ENCODE measurements at regions not wholly inside any gene's neighbourhood (a gene's known extent, or its start where the extent isn't known, plus 50 kb on each side); places are given as distances from the start of the nearest gene placed in this dataset.

- DNase-seq (no peak), ATAC-seq (no peak)
- Mint-ChIP-seq H3K27me3 (peaks cover 4 to 33% (median 14%) of the 10 kb centered on the region in 5 donors), H3K36me3 (peaks cover 0 to 2% (median 0%) of the 10 kb centered on the region in 3 donors), H3K4me3 (no peak overlapping the region), H3K4me1 (peaks cover 0 to 4% (median 0%) of the 10 kb centered on the region in 4 donors), H3K27ac (no peak overlapping the region), H3K9me3 (no peaks in the 10 kb centered on the region)
- POLR2A ChIA-PET = no interaction called here
Measured at GRCh38 chr11:134760299-134760698, 348.3 kb upstream of the B3GAT1 start.

GRCh38 chr11:134759855-134760254 lies 347.8 kb upstream of the B3GAT1 start:
- POLR2A ChIA-PET = no interaction called here
- no peak for DNase-seq
- Mint-ChIP-seq H3K9me3 (no peaks in the 10 kb centered on the region), H3K36me3 (peaks cover 0 to 2% (median 0%) of the 10 kb centered on the region in 3 donors), H3K4me3 (no peak overlapping the region), H3K27me3 (peaks cover 4 to 35% (median 15%) of the 10 kb centered on the region in 5 donors), H3K27ac (no peak overlapping the region), H3K4me1 (peaks cover 0 to 4% (median 0%) of the 10 kb centered on the region in 4 donors)
- no peak for ATAC-seq

- no peaks in the 10 kb centered on the region for H3K9me3 Mint-ChIP-seq
- H3K27ac Mint-ChIP-seq = no peak overlapping the region
- no peak for ATAC-seq
- no peaks in the 10 kb centered on the region for H3K36me3 Mint-ChIP-seq
- DNase-seq = no peak
- H3K4me1 Mint-ChIP-seq = peaks cover 0 to 2% (median 0%) of the 10 kb centered on the region in 4 donors
- peaks cover 4 to 41% (median 16%) of the 10 kb centered on the region in 5 donors for H3K27me3 Mint-ChIP-seq
- H3K4me3 Mint-ChIP-seq = no peak overlapping the region
- POLR2A ChIA-PET = no interaction called here
Measured at GRCh38 chr11:134759274-134759673, 347.2 kb upstream of the B3GAT1 start.

DNA sequence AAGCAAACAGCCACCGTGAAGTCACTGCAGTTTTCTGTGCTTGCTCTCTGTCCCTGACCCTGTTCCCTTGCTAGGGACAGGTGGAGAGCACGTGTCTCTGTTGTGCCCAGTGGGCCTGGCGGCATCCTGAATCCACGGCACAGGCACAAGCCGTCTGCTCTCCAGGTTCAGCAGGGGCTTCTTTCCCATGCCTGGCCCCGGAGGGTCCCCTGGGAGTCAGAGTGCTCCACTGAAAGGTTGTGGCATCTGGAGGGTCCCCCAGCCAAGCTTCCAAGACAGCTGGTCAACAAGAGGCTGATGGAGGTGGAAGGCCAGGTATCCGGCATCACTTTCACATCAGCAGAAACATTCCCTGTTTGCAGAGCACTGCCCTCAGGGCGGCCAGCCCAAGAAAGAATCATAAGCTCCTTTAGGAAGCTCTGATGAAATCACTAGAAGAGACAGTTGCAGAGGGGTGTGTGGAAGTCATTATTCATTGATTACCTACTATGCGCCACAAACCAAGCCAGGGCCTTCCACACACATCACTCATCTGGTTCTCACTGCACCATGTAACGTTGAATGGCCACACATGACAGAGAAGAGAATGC lies 346.4 kb upstream of the B3GAT1 start:
- POLR2A ChIA-PET = no interaction called here
- no peak for DNase-seq
- Mint-ChIP-seq H3K4me1 (peaks cover 0 to 2% (median 0%) of the 10 kb centered on the region in 4 donors), H3K27ac (no peak overlapping the region), H3K4me3 (no peak overlapping the region), H3K27me3 (peaks cover 5 to 43% (median 16%) of the 10 kb centered on the region in 5 donors), H3K9me3 (no peaks in the 10 kb centered on the region), H3K36me3 (no peaks in the 10 kb centered on the region)
- no peak for ATAC-seq

- DNase-seq (no peak), ATAC-seq (no peak)
- POLR2A ChIA-PET = no interaction called here
- peaks cover 2 to 46% (median 13%) of the 10 kb centered on the region in 5 donors for H3K27me3 Mint-ChIP-seq
- no peaks in the 10 kb centered on the region for H3K36me3 Mint-ChIP-seq
- H3K4me1 Mint-ChIP-seq = peaks cover 0 to 2% (median 0%) of the 10 kb centered on the region in 4 donors
- no peaks in the 10 kb centered on the region for H3K9me3 Mint-ChIP-seq
- no peak overlapping the region for H3K4me3 Mint-ChIP-seq
- H3K27ac Mint-ChIP-seq = no peak overlapping the region
Measured at GRCh38 chr11:134757633-134758032, 345.6 kb upstream of the B3GAT1 start.

GRCh38 chr11:134756811-134757540 lies 344.9 kb upstream of the B3GAT1 start:
- POLR2A ChIA-PET = no interaction called here
- DNase-seq (no peak), ATAC-seq (no peak)
- H3K27me3 Mint-ChIP-seq = peaks cover 2 to 49% (median 13%) of the 10 kb centered on the region in 5 donors
- H3K9me3 Mint-ChIP-seq = no peaks in the 10 kb centered on the region
- H3K27ac Mint-ChIP-seq = no peak overlapping the region
- H3K4me3 Mint-ChIP-seq = no peak overlapping the region
- H3K36me3 Mint-ChIP-seq = no peaks in the 10 kb centered on the region
- peaks cover 0 to 2% (median 0%) of the 10 kb centered on the region in 4 donors for H3K4me1 Mint-ChIP-seq

GRCh38 chr11:134755535-134755934 lies 343.5 kb upstream of the B3GAT1 start:
- Mint-ChIP-seq H3K27ac (no peak overlapping the region), H3K4me3 (no peak overlapping the region), H3K36me3 (no peaks in the 10 kb centered on the region), H3K4me1 (no peaks in the 10 kb centered on the region), H3K9me3 (no peaks in the 10 kb centered on the region), H3K27me3 (peaks cover 2 to 49% (median 13%) of the 10 kb centered on the region in 5 donors)
- no peak for DNase-seq
- ATAC-seq = no peak
- POLR2A ChIA-PET = no interaction called here

- no peaks in the 10 kb centered on the region for H3K4me1 Mint-ChIP-seq
- H3K27ac Mint-ChIP-seq = no peak overlapping the region
- H3K4me3 Mint-ChIP-seq = no peak overlapping the region
- no peaks in the 10 kb centered on the region for H3K36me3 Mint-ChIP-seq
- DNase-seq (no peak), ATAC-seq (no peak)
- no peaks in the 10 kb centered on the region for H3K9me3 Mint-ChIP-seq
- POLR2A ChIA-PET = no interaction called here
- H3K27me3 Mint-ChIP-seq = peaks cover 2 to 49% (median 13%) of the 10 kb centered on the region in 5 donors
Measured at GRCh38 chr11:134754521-134755198, 342.6 kb upstream of the B3GAT1 start.

GRCh38 chr11:134753771-134754520 lies 341.9 kb upstream of the B3GAT1 start:
- Mint-ChIP-seq H3K9me3 (peaks cover 0 to 7% (median 0%) of the 10 kb centered on the region in 9 donors), H3K4me1 (no peaks in the 10 kb centered on the region), H3K27ac (no peak overlapping the region), H3K27me3 (peaks cover 2 to 49% (median 13%) of the 10 kb centered on the region in 5 donors), H3K4me3 (peak overlapping the region in 1 of 10 donors; percentile 51), H3K36me3 (peaks cover 0 to 6% (median 0%) of the 10 kb centered on the region in 3 donors)
- ATAC-seq (no peak), DNase-seq (no peak)
- POLR2A ChIA-PET = no interaction called here

DNA sequence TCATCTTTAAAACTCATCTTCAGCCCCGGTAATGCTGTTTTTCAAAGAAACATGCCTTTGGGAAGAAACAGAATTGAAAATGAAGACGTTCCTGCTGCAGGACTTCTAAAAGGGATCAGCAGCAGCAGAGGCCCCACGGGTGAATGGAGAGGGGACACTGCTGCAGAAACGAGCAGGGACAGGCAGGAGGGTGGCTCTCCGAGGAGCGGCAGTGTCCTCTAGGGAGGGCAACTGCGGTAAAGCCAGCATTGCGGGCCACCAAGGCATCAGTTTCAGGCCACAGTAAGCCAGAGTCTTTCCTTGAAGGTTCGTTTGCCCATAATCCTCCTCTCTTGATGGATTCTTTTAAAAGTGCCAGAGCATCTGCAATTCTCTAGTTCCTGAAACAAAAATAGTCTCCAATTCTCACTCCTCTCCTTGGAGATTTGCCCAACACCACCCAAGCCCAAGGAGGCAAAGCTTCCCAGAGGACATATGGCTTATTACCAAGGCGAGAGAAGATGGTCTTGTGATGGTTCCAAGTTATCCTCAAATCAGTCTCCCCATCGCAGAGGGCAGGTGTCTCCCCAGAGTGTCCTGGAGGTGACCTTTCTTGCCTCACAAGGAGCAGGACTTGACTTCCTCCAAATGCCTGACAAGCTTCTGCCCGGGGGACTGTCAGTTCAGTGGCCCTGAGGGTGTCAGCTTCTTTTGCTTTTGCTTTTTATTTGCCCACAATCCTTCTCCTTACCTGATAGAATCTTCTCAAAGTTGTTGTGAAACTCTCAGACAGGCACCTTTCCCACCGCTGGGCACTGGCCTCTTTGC lies 341.1 kb upstream of the B3GAT1 start:
- no peak overlapping the region for H3K27ac Mint-ChIP-seq
- POLR2A ChIA-PET = no interaction called here

DNA sequence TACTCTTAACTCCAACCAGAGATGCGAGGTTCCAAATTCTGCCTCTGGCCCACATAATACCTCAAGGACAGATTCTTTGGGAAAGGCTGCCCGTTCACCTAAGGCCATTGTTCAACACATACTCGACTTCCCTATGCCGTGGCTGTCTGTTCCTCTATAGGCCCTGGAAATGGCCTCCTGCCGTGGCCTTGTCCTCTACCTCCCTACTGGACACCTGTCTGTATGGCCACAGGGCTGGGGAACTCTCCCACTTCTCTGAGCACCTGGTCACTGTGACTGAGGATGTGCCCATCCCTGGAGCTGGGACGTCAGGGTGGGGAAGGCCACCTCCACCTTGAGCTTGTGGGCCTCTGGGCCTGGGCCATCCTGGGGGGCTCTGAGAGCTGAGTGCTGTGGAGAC lies 340.5 kb upstream of the B3GAT1 start:
- Mint-ChIP-seq H3K4me1 (no peaks in the 10 kb centered on the region), H3K4me3 (no peak overlapping the region), H3K27me3 (peaks cover 4 to 49% (median 14%) of the 10 kb centered on the region in 5 donors), H3K9me3 (peaks cover 0 to 15% (median 0%) of the 10 kb centered on the region in 9 donors), H3K27ac (no peak overlapping the region), H3K36me3 (peaks cover 0 to 6% (median 0%) of the 10 kb centered on the region in 3 donors)
- ATAC-seq = no peak
- POLR2A ChIA-PET = no interaction called here
- no peak for DNase-seq

More for the DNA sequence above, 341.1 kb upstream of the B3GAT1 start:
- no peak overlapping the region for H3K4me3 Mint-ChIP-seq
- DNase-seq (no peak), ATAC-seq (no peak)
- H3K4me1 Mint-ChIP-seq = no peaks in the 10 kb centered on the region
- H3K36me3 Mint-ChIP-seq = peaks cover 0 to 6% (median 0%) of the 10 kb centered on the region in 3 donors
- H3K9me3 Mint-ChIP-seq = peaks cover 0 to 14% (median 0%) of the 10 kb centered on the region in 9 donors
- peaks cover 4 to 49% (median 14%) of the 10 kb centered on the region in 5 donors for H3K27me3 Mint-ChIP-seq

DNA sequence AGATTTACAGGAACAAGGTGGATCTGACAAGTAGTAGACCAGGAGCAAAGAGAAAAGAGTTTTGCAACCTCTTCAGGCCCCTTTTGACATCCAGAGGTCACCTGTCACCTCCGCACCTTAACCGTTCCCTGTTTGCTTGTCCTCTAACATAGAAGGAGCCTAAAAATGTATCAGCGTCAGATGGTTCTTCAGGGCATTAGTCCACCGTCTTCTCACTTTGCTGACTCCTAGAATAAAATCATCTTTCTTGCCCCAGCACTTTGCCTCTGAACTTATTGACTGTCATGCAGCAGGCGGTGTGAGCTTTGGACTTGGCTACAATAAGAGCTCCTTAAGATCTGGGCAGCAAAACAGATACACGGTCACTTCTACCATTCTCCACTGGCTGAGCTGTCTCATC lies 339.7 kb upstream of the B3GAT1 start:
- Mint-ChIP-seq H3K9me3 (peaks cover 0 to 21% (median 0%) of the 10 kb centered on the region in 9 donors), H3K4me1 (no peaks in the 10 kb centered on the region), H3K36me3 (peaks cover 0 to 10% (median 0%) of the 10 kb centered on the region in 3 donors), H3K4me3 (no peak overlapping the region), H3K27ac (no peak overlapping the region), H3K27me3 (peaks cover 4 to 44% (median 14%) of the 10 kb centered on the region in 5 donors)
- no peak for ATAC-seq
- POLR2A ChIA-PET = no interaction called here
- no peak for DNase-seq
